Choroid plexus epithelial cell (primary cell): ENCODE measurements at regions not wholly inside any gene's neighbourhood (a gene's known extent, or its start where the extent isn't known, plus 50 kb on each side); places are given as distances from the start of the nearest gene placed in this dataset.

Source experiments
- DNase-seq: peaks from one replicate; pipeline ENCODE4 v3.0.0-alpha.2; 2010; ENCODE audit warnings: low read depth
- H3K4me3 ChIP-seq: 2 replicates; pipeline ENCODE4 v1.5.1; 2011; ENCODE audit warnings: low read depth, mild to moderate bottlenecking, control low read depth, low read length, moderate library complexity
- CTCF ChIP-seq: conservative IDR thresholded peaks from 2 replicates; pipeline ENCODE4 v1.5.1; 2011; ENCODE audit warnings: low read depth, mild to moderate bottlenecking, control low read depth, inconsistent platforms, low read length, moderate library complexity

GRCh38 chr10:29748109-29748650, 113.4 kb upstream of the SVIL start:
- DNase-seq = no peak
- TF ChIP-seq CTCF = no peak
- no peak overlapping the region for H3K4me3 ChIP-seq

- peak; percentile 67 for DNase-seq
- H3K4me3 ChIP-seq = no peak overlapping the region
- no peak for TF ChIP-seq CTCF
Measured at GRCh38 chr10:29746080-29746797, 111.5 kb upstream of the SVIL start.

GRCh38 chr10:29740981-29741545, 106.3 kb upstream of the SVIL start:
- TF ChIP-seq CTCF = no peak
- DNase-seq = peak; percentile 14
- H3K4me3 ChIP-seq = no peak overlapping the region

- no peak for DNase-seq
- no peak for TF ChIP-seq CTCF
- H3K4me3 ChIP-seq = no peak overlapping the region
Measured at GRCh38 chr10:29738341-29738740, 103.6 kb upstream of the SVIL start.

GRCh38 chr10:29737074-29737593, 102.4 kb upstream of the SVIL start:
- peak overlapping the region; percentile 71 for H3K4me3 ChIP-seq
- no peak for TF ChIP-seq CTCF
- DNase-seq = peak; percentile 53

GRCh38 chr10:29736366-29737073, 101.7 kb upstream of the SVIL start:
- DNase-seq = no peak
- H3K4me3 ChIP-seq = peak overlapping the region; percentile 71
- TF ChIP-seq CTCF = no peak
